ENCODE measurements at regions not wholly inside any gene's neighbourhood (a gene's known extent, or its start where the extent isn't known, plus 50 kb on each side); places are given as distances from the start of the nearest gene placed in this dataset.

DNA sequence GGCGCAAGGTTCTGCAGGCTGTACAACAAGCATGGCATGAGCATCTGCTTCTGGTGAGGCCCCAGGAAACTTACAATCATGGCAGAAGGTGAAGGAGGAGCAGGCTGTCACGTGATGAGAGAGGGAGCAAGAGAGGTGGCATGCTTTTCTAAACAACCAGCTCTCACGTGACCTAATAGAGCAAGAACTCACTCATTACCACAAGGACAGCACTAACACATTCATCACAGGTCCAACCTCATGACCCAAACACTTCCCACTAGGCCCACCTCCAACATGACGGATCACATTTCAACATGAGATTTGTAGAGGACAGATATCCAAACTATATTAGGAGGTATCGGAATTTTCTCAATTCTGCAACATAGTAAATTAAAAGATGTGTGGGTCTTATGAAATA lies 108.8 kb upstream of the DLX2 start:
- TF ChIP-seq RBBP5 (IDR thresholded peaks at IDR 0.05; ENCODE audit: borderline replicate concordance, low read depth, low read length), result no peak
- TF ChIP-seq, protein P1, sequence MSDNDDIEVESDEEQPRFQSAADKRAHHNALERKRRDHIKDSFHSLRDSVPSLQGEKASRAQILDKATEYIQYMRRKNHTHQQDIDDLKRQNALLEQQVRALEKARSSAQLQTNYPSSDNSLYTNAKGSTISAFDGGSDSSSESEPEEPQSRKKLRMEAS (IDR thresholded peaks at IDR 0.05), result no peak
- no peak for TF ChIP-seq JUN (IDR thresholded peaks at IDR 0.05; ENCODE audit: low read depth, low read length)
- TF ChIP-seq CTCF (IDR thresholded peaks at IDR 0.05; ENCODE audit: control extremely low read depth in 1 of 3, insufficient read depth in 1 of 3, low read depth in 1 of 3, low read length in 3 of 3), result no peak
- TF ChIP-seq NRF1 (IDR thresholded peaks at IDR 0.05; ENCODE audit: low read depth, low read length), result no peak
- no peak for TF ChIP-seq RAD21 (IDR thresholded peaks at IDR 0.05 in 1 of 2, conservative IDR thresholded peaks at IDR 0.05 in 1 of 2; ENCODE audit: low read depth in 2 of 2, low read length in 2 of 2)
- TF ChIP-seq EZH2 (IDR thresholded peaks at IDR 0.05; ENCODE audit: low read depth, low read length, severe bottlenecking), result no peak
- TF ChIP-seq EP300 (IDR thresholded peaks at IDR 0.05; ENCODE audit: borderline replicate concordance in 1 of 2, low read depth in 2 of 2, low read length in 2 of 2), result no peak
- no peak for TF ChIP-seq POLR2A (IDR thresholded peaks at IDR 0.05; ENCODE audit: control extremely low read depth in 1 of 2, low read depth in 2 of 2, low read length in 2 of 2)
- no peak for TF ChIP-seq RNF2 (IDR thresholded peaks at IDR 0.05; ENCODE audit: borderline replicate concordance, low read depth, low read length, missing control alignments, poor library complexity, severe bottlenecking)
